Endothelial cell of umbilical vein (primary cell): ENCODE measurements at regions not wholly inside any gene's neighbourhood (a gene's known extent, or its start where the extent isn't known, plus 50 kb on each side); places are given as distances from the start of the nearest gene placed in this dataset.

Experiments
- BruUV-seq: library from RNA; stranded (reverse); fragments of 400-500 nt; replicated peaks from 2 replicates; lab custom pipeline; 2021; lab: Mats Ljungman, UMichigan
- CTCF ChIA-PET: fragments of 300-600, 350-600 bp; sonication (Branson Sonifier 250); formaldehyde crosslinking; loops from one replicate; lab custom pipeline; 2021; ENCODE audit warnings: antibody characterized with exemption, inconsistent platforms; lab: Charles Lee
- POLR2A ChIA-PET: fragments of 300-600, 350-600 bp; sonication (Branson Sonifier 250); formaldehyde crosslinking; loops from one replicate; lab custom pipeline; 2021; ENCODE audit warnings: antibody characterized with exemption, inconsistent platforms; lab: Charles Lee
- DNase-seq: peaks from one replicate; pipeline ENCODE4 v3.0.0-alpha.2; 2011; ENCODE audit warnings: low read depth, low spot score
- FAIRE-seq: peaks from 2 replicates; lab custom pipeline; 2011; peaks lifted over from hg19 to GRCh38; lab: Jason Lieb, UNC
- H2AFZ ChIP-seq: 2 replicates; pipeline ENCODE4 v1.6.0; 2012; ENCODE audit warnings: low read depth, low read length, control low read depth, inconsistent platforms
- H3K27ac ChIP-seq: 2 replicates; pipeline ENCODE4 v1.5.1; 2011; ENCODE audit warnings: low read depth, mild to moderate bottlenecking, control low read depth, low read length, moderate library complexity; ENCODE audit not compliant: insufficient read depth
- H3K27me3 ChIP-seq, 2 experiments: 2 replicates each; pipeline versions ENCODE4 v1.6.0 to v1.6.1; 2011; ENCODE audit warnings: low read length in 2 of 2, mixed read lengths in 1 of 2; ENCODE audit not compliant: control insufficient read depth in 2 of 2, insufficient read depth in 2 of 2
- H3K36me3 ChIP-seq, 2 experiments: 2 replicates in 1 of 2; 3 replicates in 1 of 2; pipeline ENCODE4 v1.5.1; 2011; ENCODE audit warnings: low read length in 2 of 2, mild to moderate bottlenecking in 1 of 2, moderate library complexity in 1 of 2; ENCODE audit not compliant: control insufficient read depth in 2 of 2, insufficient read depth in 2 of 2; ENCODE audit errors: extremely low read depth in 1 of 2
- H3K4me1 ChIP-seq: 3 replicates; pipeline ENCODE4 v1.5.1; 2011; ENCODE audit warnings: mild to moderate bottlenecking, low read length; ENCODE audit not compliant: control insufficient read depth, insufficient read depth; ENCODE audit errors: extremely low read depth
- H3K4me2 ChIP-seq: 2 replicates; pipeline ENCODE4 v1.6.1; 2011; ENCODE audit warnings: low read length, control low read depth, mixed read lengths; ENCODE audit not compliant: insufficient read depth
- H3K4me3 ChIP-seq, 3 experiments: fragments of 200-600 bp in 1 of 3; sonication (generic), shearing (Covaris generic) in 1 of 3; replicated peaks in 1 of 3; 2 replicates each; pipeline ENCODE4 v1.5.1; 2011 to 2016; ENCODE audit warnings: control low read depth in 3 of 3, low read length in 3 of 3, mild to moderate bottlenecking in 2 of 3, inconsistent platforms in 1 of 3, low read depth in 1 of 3, moderate library complexity in 1 of 3; ENCODE audit not compliant: insufficient read depth in 1 of 3
- H3K79me2 ChIP-seq: 2 replicates; pipeline ENCODE4 v1.6.0; 2012; ENCODE audit warnings: low read length, inconsistent platforms; ENCODE audit not compliant: control insufficient read depth, insufficient read depth
- H3K9ac ChIP-seq: replicated peaks from 2 replicates; pipeline ENCODE3; 2011; ENCODE audit warnings: low read length, control low read depth; ENCODE audit not compliant: insufficient read depth; ENCODE audit errors: extremely low read depth
- H3K9me1 ChIP-seq: replicated peaks from 3 replicates; pipeline ENCODE4 v1.6.0; 2011; ENCODE audit warnings: mild to moderate bottlenecking, low read length; ENCODE audit not compliant: control insufficient read depth, insufficient read depth; ENCODE audit errors: extremely low read depth
- H3K9me3 ChIP-seq: replicated peaks from 2 replicates; pipeline ENCODE4 v1.5.1; 2012; ENCODE audit warnings: low read length, inconsistent platforms; ENCODE audit not compliant: control insufficient read depth, insufficient read depth
- H4K20me1 ChIP-seq: replicated peaks from 2 replicates; pipeline ENCODE3; 2011; ENCODE audit warnings: mild to moderate bottlenecking, low read length; ENCODE audit not compliant: control insufficient read depth, insufficient read depth; ENCODE audit errors: extremely low read depth
- CTCF ChIP-seq, 2 donors: IDR thresholded peaks; 1 replicate in 1 of 2; 2 replicates in 1 of 2; pipeline ENCODE4 v1.5.1; 2011; ENCODE audit warnings: low read length in 2 of 2, mild to moderate bottlenecking in 2 of 2, moderate library complexity in 2 of 2, control low read depth in 1 of 2, inconsistent platforms in 1 of 2, low read depth in 1 of 2; ENCODE audit not compliant: insufficient read depth in 1 of 2; ENCODE audit errors: extremely low read depth in 1 of 2
- EZH2 ChIP-seq: IDR thresholded peaks from 2 replicates; pipeline ENCODE4 v1.6.1; 2012; ENCODE audit warnings: borderline replicate concordance, low read depth, mild to moderate bottlenecking, moderate library complexity, low read length, inconsistent platforms; ENCODE audit not compliant: severe bottlenecking
- FOS ChIP-seq: IDR thresholded peaks from 2 replicates; pipeline ENCODE4 v1.6.1; 2011; ENCODE audit warnings: mild to moderate bottlenecking, low read length, moderate library complexity, borderline replicate concordance; ENCODE audit not compliant: insufficient read depth
- GATA2 ChIP-seq: IDR thresholded peaks from 2 replicates; pipeline ENCODE4 v1.7.0; 2011; ENCODE audit warnings: low read depth, mild to moderate bottlenecking, moderate library complexity, mixed read lengths, low read length; ENCODE audit not compliant: insufficient read length, insufficient read depth
- JUN ChIP-seq: IDR thresholded peaks from 2 replicates; pipeline ENCODE4 v1.6.1; 2011; ENCODE audit warnings: borderline replicate concordance, low read depth; ENCODE audit not compliant: insufficient read length, insufficient read depth
- MAX ChIP-seq: IDR thresholded peaks from 2 replicates; pipeline ENCODE4 v1.6.1; 2011; ENCODE audit not compliant: insufficient read depth, insufficient read length
- MYC ChIP-seq: IDR thresholded peaks from one replicate; pipeline ENCODE4 v1.6.1; 2011; ENCODE audit warnings: mild to moderate bottlenecking, low read depth, low read length
- POLR2A ChIP-seq: IDR thresholded peaks from 2 replicates; pipeline ENCODE4 v1.6.1; 2012; ENCODE audit warnings: low read depth, mild to moderate bottlenecking, control low read depth, low read length
- POLR2AphosphoS5 ChIP-seq: IDR thresholded peaks from 2 replicates; pipeline ENCODE4 v1.6.1; 2012; ENCODE audit warnings: low read depth, mild to moderate bottlenecking, control low read depth, low read length, moderate library complexity; ENCODE audit not compliant: insufficient read depth
- dilution Hi-C: fragments of 300-500 bp; cut with MboI; formaldehyde crosslinking; loops from one replicate; pipeline ENCODE4 v1.15.0; 2019; ENCODE audit warnings: low sequenced_read_pairs; ENCODE audit not compliant: extremely low pct_ligation_motif_present
- intact Hi-C: fragments of 100-400 bp; cut with micrococcal nuclease; formaldehyde crosslinking; loops from one replicate; pipeline ENCODE4 v1.10.0; 2022

- H3K4me2 ChIP-seq: no peak overlapping the region
- intact Hi-C loops (no loop called here), dilution Hi-C loops (no loop called here)
- H3K4me1 ChIP-seq: no peaks in the 10 kb centered on the region
- no peak overlapping the region for H3K4me3 ChIP-seq
- no peak for TF ChIP-seq GATA2
- no peak for TF ChIP-seq EZH2
- no peak for TF ChIP-seq MYC
- TF ChIP-seq JUN: no peak
- no peak for TF ChIP-seq POLR2AphosphoS5
- no peak for TF ChIP-seq FOS
- TF ChIP-seq POLR2A: no peak
- no peak for TF ChIP-seq CTCF (IDR thresholded peaks at IDR 0.05; ENCODE audit: extremely low read depth in 1 of 2, insufficient read depth in 1 of 2, low read depth in 1 of 2, low read length in 2 of 2)
- no peak for TF ChIP-seq MAX
- FAIRE-seq: no peak
- H4K20me1 ChIP-seq: no peaks in the 10 kb centered on the region
- H3K27ac ChIP-seq: no peak overlapping the region
- H3K9me3 ChIP-seq: no peaks in the 10 kb centered on the region
- no peaks in the 10 kb centered on the region for H3K9me1 ChIP-seq
- POLR2A ChIA-PET: no interaction called here
- BruUV-seq: no TSS peak
- H3K79me2 ChIP-seq: no peaks in the 10 kb centered on the region
- no peaks in the 10 kb centered on the region for H3K27me3 ChIP-seq
- H3K36me3 ChIP-seq: no peaks in the 10 kb centered on the region
- CTCF ChIA-PET: no interaction called here
- H2AFZ ChIP-seq: no peak overlapping the region
- DNase-seq: no peak
- H3K9ac ChIP-seq: no peak overlapping the region
Measured at GRCh38 chr5:175773534-175774070, 97.8 kb upstream of the CPLX2 start.
